Endometrial microvascular endothelial cells (primary cell): ENCODE measurements at regions not wholly inside any gene's neighbourhood (a gene's known extent, or its start where the extent isn't known, plus 50 kb on each side); places are given as distances from the start of the nearest gene placed in this dataset.

Source experiments
- in situ Hi-C: cut with HindIII; loops from 2 replicates; pipeline ENCODE4 v1.10.0; 2017; ENCODE audit warnings: low sequenced_read_pairs, low pct_unique_long_range_greater_than_20kb; ENCODE audit errors: inconsistent ontology term

GRCh38 chr4:184267673-184268583 is 50.3 kb upstream of the ENPP6 start:
- in situ Hi-C loops, result loop anchor here (25.0 kb wide), 1 partner anchor 369 kb away; the partner anchor contains the start of genes CASP3 and PRIMPOL
